Vagina (tissue), 2 donors: ENCODE measurements at regions not wholly inside any gene's neighbourhood (a gene's known extent, or its start where the extent isn't known, plus 50 kb on each side); places are given as distances from the start of the nearest gene placed in this dataset.

Experiments
- DNase-seq, 2 donors: peaks; one replicate each; pipeline ENCODE4 v3.0.0-alpha.2; 2017; ENCODE audit errors: extremely low spot score in 2 of 2
- H3K27ac ChIP-seq: fragments of 200-600 bp; sonication (generic); one replicate; pipeline ENCODE4 v1.5.1; 2019
- H3K27me3 ChIP-seq: fragments of 200-600 bp; sonication (generic); one replicate; pipeline ENCODE4 v1.5.1; 2019
- H3K36me3 ChIP-seq, 2 donors: fragments of 200-600 bp; sonication (generic); one replicate each; pipeline ENCODE4 v1.5.1; 2017 to 2019
- H3K4me1 ChIP-seq: fragments of 200-600 bp; sonication (generic); one replicate; pipeline ENCODE4 v1.5.1; 2019
- H3K4me3 ChIP-seq, 2 donors: fragments of 200-600 bp; sonication (generic); 1 replicate in 1 of 2; 2 replicates in 1 of 2; pipeline ENCODE4 v1.5.1; 2016 to 2019
- H3K9me3 ChIP-seq: fragments of 200-600 bp; sonication (generic); one replicate; pipeline ENCODE4 v1.5.1; 2019
- CTCF ChIP-seq, 3 experiments: fragments of 450-650 bp in 2 of 3; fragments of 200-600 bp in 1 of 3; sonication (generic) in 1 of 3; IDR thresholded peaks; one replicate each; pipeline ENCODE4 v1.5.1; 2017 to 2019; ENCODE audit warnings: antibody characterized with exemption in 3 of 3, mild to moderate bottlenecking in 2 of 3, moderate library complexity in 2 of 3
- POLR2A ChIP-seq, 2 donors: fragments of 450-650 bp; IDR thresholded peaks; one replicate each; pipeline ENCODE4 v1.6.1; 2017; ENCODE audit warnings: antibody characterized with exemption in 2 of 2, mild to moderate bottlenecking in 2 of 2, moderate library complexity in 2 of 2
- POLR2AphosphoS5 ChIP-seq, 2 donors: sonication (generic); formaldehyde crosslinking; IDR thresholded peaks; one replicate each; pipeline ENCODE4 v1.9.0; 2017; ENCODE audit warnings: antibody characterized with exemption in 2 of 2, mild to moderate bottlenecking in 2 of 2, low read depth in 1 of 2; ENCODE audit not compliant: insufficient read depth in 1 of 2
- intact Hi-C: fragments of 100-400 bp; cut with DNase I; formaldehyde crosslinking; loops from one replicate; pipeline ENCODE4 v1.15.1; 2023

DNA sequence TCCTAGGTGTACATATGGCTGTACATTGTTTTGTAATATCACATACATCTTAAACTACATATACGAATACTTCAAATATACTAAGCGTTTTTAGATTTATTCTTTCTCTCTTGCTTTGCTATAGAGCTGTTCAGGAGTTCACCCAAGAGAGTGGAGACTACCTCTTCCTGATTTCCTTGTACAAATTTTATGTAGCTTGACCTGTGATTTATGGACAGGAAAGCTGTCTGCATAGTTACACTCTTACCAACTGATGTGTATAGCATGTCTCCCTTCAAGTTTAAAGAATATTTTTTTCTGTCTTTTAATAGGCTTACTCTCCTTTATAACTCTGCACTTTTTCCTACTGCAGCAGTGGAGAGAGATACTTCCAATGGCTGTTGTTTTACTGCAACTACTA lies 428.7 kb downstream of the NDFIP2 start:
- no peaks in the 10 kb centered on the region for H3K27me3 ChIP-seq
- TF ChIP-seq POLR2A (IDR thresholded peaks at IDR 0.05) (no peak), CTCF (IDR thresholded peaks at IDR 0.05) (no peak), POLR2AphosphoS5 (IDR thresholded peaks at IDR 0.05; ENCODE audit: insufficient read depth in 1 of 2, low read depth in 1 of 2) (no peak)

GRCh38 chr13:79908381-79908780 lies 427.4 kb downstream of the NDFIP2 start:
- DNase-seq: no peak
- H3K4me3 ChIP-seq: no peak overlapping the region
- H3K27ac ChIP-seq: no peak overlapping the region
- TF ChIP-seq POLR2AphosphoS5 (IDR thresholded peaks at IDR 0.05; ENCODE audit: insufficient read depth in 1 of 2, low read depth in 1 of 2) (no peak), POLR2A (IDR thresholded peaks at IDR 0.05) (no peak), CTCF (IDR thresholded peaks at IDR 0.05) (no peak)
- H3K27me3 ChIP-seq: no peaks in the 10 kb centered on the region
- intact Hi-C loops: no loop called here
- no peaks in the 10 kb centered on the region for H3K4me1 ChIP-seq
- H3K36me3 ChIP-seq: no peaks in the 10 kb centered on the region
- H3K9me3 ChIP-seq: no peaks in the 10 kb centered on the region

More for the DNA sequence above, 428.7 kb downstream of the NDFIP2 start:
- Histone ChIP-seq H3K27ac (no peak overlapping the region), H3K4me3 (no peak overlapping the region), H3K9me3 (no peaks in the 10 kb centered on the region), H3K36me3 (no peaks in the 10 kb centered on the region), H3K4me1 (no peaks in the 10 kb centered on the region)
- DNase-seq: no peak
- intact Hi-C loops: no loop called here

- no peak for DNase-seq
- H3K27me3 ChIP-seq: no peaks in the 10 kb centered on the region
- no peak overlapping the region for H3K27ac ChIP-seq
- TF ChIP-seq POLR2AphosphoS5 (IDR thresholded peaks at IDR 0.05; ENCODE audit: insufficient read depth in 1 of 2, low read depth in 1 of 2) (no peak), CTCF (IDR thresholded peaks at IDR 0.05) (no peak), POLR2A (IDR thresholded peaks at IDR 0.05) (no peak)
- H3K9me3 ChIP-seq: no peaks in the 10 kb centered on the region
- intact Hi-C loops: no loop called here
- no peaks in the 10 kb centered on the region for H3K4me1 ChIP-seq
- no peak overlapping the region for H3K4me3 ChIP-seq
- no peaks in the 10 kb centered on the region for H3K36me3 ChIP-seq
Measured at GRCh38 chr13:79907527-79907926, 426.6 kb downstream of the NDFIP2 start.

- no peak overlapping the region for H3K27ac ChIP-seq
- TF ChIP-seq POLR2AphosphoS5 (IDR thresholded peaks at IDR 0.05; ENCODE audit: insufficient read depth in 1 of 2, low read depth in 1 of 2): no peak
- no peak for TF ChIP-seq CTCF (IDR thresholded peaks at IDR 0.05)
- no peak for TF ChIP-seq POLR2A (IDR thresholded peaks at IDR 0.05)
- intact Hi-C loops: no loop called here
- no peak overlapping the region for H3K4me3 ChIP-seq
- no peaks in the 10 kb centered on the region for H3K27me3 ChIP-seq
- no peaks in the 10 kb centered on the region for H3K4me1 ChIP-seq
- DNase-seq: no peak
- H3K36me3 ChIP-seq: no peaks in the 10 kb centered on the region
- H3K9me3 ChIP-seq: no peaks in the 10 kb centered on the region
Measured at GRCh38 chr13:79906345-79906744, 425.4 kb downstream of the NDFIP2 start.

- TF ChIP-seq POLR2AphosphoS5 (IDR thresholded peaks at IDR 0.05; ENCODE audit: insufficient read depth in 1 of 2, low read depth in 1 of 2): no peak
- TF ChIP-seq CTCF (IDR thresholded peaks at IDR 0.05): no peak
- TF ChIP-seq POLR2A (IDR thresholded peaks at IDR 0.05): no peak
- no peaks in the 10 kb centered on the region for H3K9me3 ChIP-seq
- H3K36me3 ChIP-seq: no peaks in the 10 kb centered on the region
- no peaks in the 10 kb centered on the region for H3K27me3 ChIP-seq
- no peak overlapping the region for H3K4me3 ChIP-seq
- no peaks in the 10 kb centered on the region for H3K4me1 ChIP-seq
- no peak overlapping the region for H3K27ac ChIP-seq
- DNase-seq: no peak
- intact Hi-C loops: no loop called here
Measured at GRCh38 chr13:79905018-79905417, 424.1 kb downstream of the NDFIP2 start.
